Fibroblast of peridontal ligament (primary cell): ENCODE measurements at regions not wholly inside any gene's neighbourhood (a gene's known extent, or its start where the extent isn't known, plus 50 kb on each side); places are given as distances from the start of the nearest gene placed in this dataset.

ENCODE experiments used
- DNase-seq: peaks from one replicate; pipeline ENCODE4 v3.0.0-alpha.2; 2010; ENCODE audit errors: extremely low read depth

GRCh38 chr6:26216359-26216885, 129.2 kb downstream of the HFE start:
- DNase-seq, result peak; percentile 100

GRCh38 chr6:26216886-26217713, 129.9 kb downstream of the HFE start:
- DNase-seq, result peak; percentile 88

GRCh38 chr6:26217714-26218075, 130.5 kb downstream of the HFE start:
- peak; percentile 34 for DNase-seq

GRCh38 chr6:26218824-26219223, 131.6 kb downstream of the HFE start:
- DNase-seq, result no peak

- no peak for DNase-seq
Observed at GRCh38 chr6:26220145-26220970, 133.1 kb downstream of the HFE start.

- no peak for DNase-seq
Observed at GRCh38 chr6:26221186-26221585, 134.0 kb downstream of the HFE start.

GRCh38 chr6:26222571-26222970, 135.3 kb downstream of the HFE start:
- DNase-seq, result no peak

GRCh38 chr6:26223228-26223627, 136.0 kb downstream of the HFE start:
- peak; percentile 35 for DNase-seq

GRCh38 chr6:26223650-26224546, 136.7 kb downstream of the HFE start:
- peak; percentile 97 for DNase-seq

GRCh38 chr6:26224547-26224912, 137.3 kb downstream of the HFE start:
- no peak for DNase-seq

GRCh38 chr6:26224940-26225847, 138.0 kb downstream of the HFE start:
- DNase-seq, result peak; percentile 94

GRCh38 chr6:26225848-26226578, 138.8 kb downstream of the HFE start:
- no peak for DNase-seq

- no peak for DNase-seq
Observed at GRCh38 chr6:26226579-26226967, 138.4 kb upstream of the BTN3A2 start.

GRCh38 chr6:26230351-26230750, 134.6 kb upstream of the BTN3A2 start:
- DNase-seq, result no peak

GRCh38 chr6:26231006-26231587, 133.9 kb upstream of the BTN3A2 start:
- DNase-seq, result no peak

GRCh38 chr6:26232306-26232939, 132.6 kb upstream of the BTN3A2 start:
- no peak for DNase-seq

GRCh38 chr6:26232940-26233648, 131.9 kb upstream of the BTN3A2 start:
- peak; percentile 75 for DNase-seq

GRCh38 chr6:26233649-26234420, 131.2 kb upstream of the BTN3A2 start:
- DNase-seq, result peak; percentile 62
